ENCODE measurements at regions not wholly inside any gene's neighbourhood (a gene's known extent, or its start where the extent isn't known, plus 50 kb on each side); places are given as distances from the start of the nearest gene placed in this dataset.

- H3K27ac ChIP-seq (ENCODE audit: low read depth in 2 of 2, low read length in 2 of 2) = no peak overlapping the region
- no peaks in the 10 kb centered on the region for H3K27me3 ChIP-seq (ENCODE audit: control insufficient read depth, insufficient read depth, low read length)
- no peaks in the 10 kb centered on the region for H3K9me3 ChIP-seq (ENCODE audit: control insufficient read depth in 2 of 3, insufficient read depth in 1 of 3, low read length in 3 of 3)
- no peak for DNase-seq
- TF ChIP-seq CTCF (IDR thresholded peaks at IDR 0.05; ENCODE audit: borderline replicate concordance, extremely low read depth, insufficient read depth) = no peak
- no peak overlapping the region for H3K4me3 ChIP-seq (ENCODE audit: low read length in 3 of 3)
- no peak overlapping the region for H3K9ac ChIP-seq (ENCODE audit: low read length in 3 of 3)
- no peak for FAIRE-seq
- H3K4me1 ChIP-seq (ENCODE audit: control insufficient read depth in 2 of 3, insufficient read depth in 2 of 3, low read depth in 1 of 3, low read length in 3 of 3) = peaks cover 0 to 5% (median 4%) of the 10 kb centered on the region in 3 donors
- H3K36me3 ChIP-seq (ENCODE audit: control insufficient read depth in 2 of 3, insufficient read depth in 3 of 3, low read length in 3 of 3) = no peaks in the 10 kb centered on the region
- intact Hi-C loops (cut with DNase I) = no loop called here
Observed at GRCh38 chr9:99366621-99367020, 144.5 kb downstream of the SEC61B start.

GRCh38 chr9:99368341-99369326 lies 146.6 kb downstream of the SEC61B start:
- H3K27ac ChIP-seq (ENCODE audit: low read depth in 2 of 2, low read length in 2 of 2) = no peak overlapping the region
- no peak for TF ChIP-seq CTCF (IDR thresholded peaks at IDR 0.05; ENCODE audit: borderline replicate concordance, extremely low read depth, insufficient read depth)
- peak overlapping the region in 2 of 3 donors; percentile 24 to 64 for H3K9ac ChIP-seq (ENCODE audit: low read length in 3 of 3)
- no peaks in the 10 kb centered on the region for H3K36me3 ChIP-seq (ENCODE audit: control insufficient read depth in 2 of 3, insufficient read depth in 3 of 3, low read length in 3 of 3)
- H3K9me3 ChIP-seq (ENCODE audit: control insufficient read depth in 2 of 3, insufficient read depth in 1 of 3, low read length in 3 of 3) = no peaks in the 10 kb centered on the region
- peak overlapping the region; percentile 12 to 64 (median 39) for H3K4me3 ChIP-seq (ENCODE audit: low read length in 3 of 3)
- H3K4me1 ChIP-seq (ENCODE audit: control insufficient read depth in 2 of 3, insufficient read depth in 2 of 3, low read depth in 1 of 3, low read length in 3 of 3) = peaks cover 0 to 5% (median 4%) of the 10 kb centered on the region in 3 donors
- FAIRE-seq (no peak), DNase-seq (peak; percentile 51 to 77 (median 72))
- intact Hi-C loops (cut with DNase I) = no loop called here
- no peaks in the 10 kb centered on the region for H3K27me3 ChIP-seq (ENCODE audit: control insufficient read depth, insufficient read depth, low read length)

- Histone ChIP-seq H3K4me3 (ENCODE audit: low read length in 3 of 3) (peak overlapping the region in 1 of 3 donors; percentile 64), H3K9ac (ENCODE audit: low read length in 3 of 3) (no peak overlapping the region), H3K36me3 (ENCODE audit: control insufficient read depth in 2 of 3, insufficient read depth in 3 of 3, low read length in 3 of 3) (no peaks in the 10 kb centered on the region), H3K27me3 (ENCODE audit: control insufficient read depth, insufficient read depth, low read length) (no peaks in the 10 kb centered on the region), H3K4me1 (ENCODE audit: control insufficient read depth in 2 of 3, insufficient read depth in 2 of 3, low read depth in 1 of 3, low read length in 3 of 3) (peaks cover 0 to 5% (median 4%) of the 10 kb centered on the region in 3 donors), H3K9me3 (ENCODE audit: control insufficient read depth in 2 of 3, insufficient read depth in 1 of 3, low read length in 3 of 3) (no peaks in the 10 kb centered on the region), H3K27ac (ENCODE audit: low read depth in 2 of 2, low read length in 2 of 2) (no peak overlapping the region)
- TF ChIP-seq CTCF (IDR thresholded peaks at IDR 0.05; ENCODE audit: borderline replicate concordance, extremely low read depth, insufficient read depth) = no peak
- DNase-seq (peak in 1 of 5 donors; percentile 13), FAIRE-seq (no peak)
- intact Hi-C loops (cut with DNase I) = no loop called here
Observed at GRCh38 chr9:99369327-99369722, 147.2 kb downstream of the SEC61B start.

All from kidney (tissue), 13 donors.